ENCODE measurements at regions not wholly inside any gene's neighbourhood (a gene's known extent, or its start where the extent isn't known, plus 50 kb on each side); places are given as distances from the start of the nearest gene placed in this dataset.

DNA sequence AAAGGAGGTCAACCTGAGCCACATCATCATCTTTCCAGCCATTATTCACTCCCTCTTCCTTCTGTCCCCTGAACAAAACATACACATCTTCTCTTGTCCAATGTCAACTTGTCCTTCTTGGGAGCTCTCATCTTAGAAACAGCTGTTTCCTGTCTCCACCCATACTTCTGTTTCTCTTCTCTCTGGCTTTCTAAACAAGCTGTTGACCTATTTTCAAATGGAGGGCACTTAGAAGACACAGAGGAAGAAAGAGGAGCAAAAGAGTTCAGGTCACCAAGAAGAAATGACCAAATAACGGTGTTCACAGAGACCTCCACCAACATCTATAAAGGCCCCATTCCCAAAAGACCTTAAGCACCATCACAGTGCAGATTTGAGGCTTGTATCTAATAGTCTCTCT is 355.9 kb upstream of the HNRNPA3 start:
- H3K27ac ChIP-seq (ENCODE audit: low read depth in 2 of 2, low read length in 2 of 2), result no peak overlapping the region
- TF ChIP-seq, protein P1, sequence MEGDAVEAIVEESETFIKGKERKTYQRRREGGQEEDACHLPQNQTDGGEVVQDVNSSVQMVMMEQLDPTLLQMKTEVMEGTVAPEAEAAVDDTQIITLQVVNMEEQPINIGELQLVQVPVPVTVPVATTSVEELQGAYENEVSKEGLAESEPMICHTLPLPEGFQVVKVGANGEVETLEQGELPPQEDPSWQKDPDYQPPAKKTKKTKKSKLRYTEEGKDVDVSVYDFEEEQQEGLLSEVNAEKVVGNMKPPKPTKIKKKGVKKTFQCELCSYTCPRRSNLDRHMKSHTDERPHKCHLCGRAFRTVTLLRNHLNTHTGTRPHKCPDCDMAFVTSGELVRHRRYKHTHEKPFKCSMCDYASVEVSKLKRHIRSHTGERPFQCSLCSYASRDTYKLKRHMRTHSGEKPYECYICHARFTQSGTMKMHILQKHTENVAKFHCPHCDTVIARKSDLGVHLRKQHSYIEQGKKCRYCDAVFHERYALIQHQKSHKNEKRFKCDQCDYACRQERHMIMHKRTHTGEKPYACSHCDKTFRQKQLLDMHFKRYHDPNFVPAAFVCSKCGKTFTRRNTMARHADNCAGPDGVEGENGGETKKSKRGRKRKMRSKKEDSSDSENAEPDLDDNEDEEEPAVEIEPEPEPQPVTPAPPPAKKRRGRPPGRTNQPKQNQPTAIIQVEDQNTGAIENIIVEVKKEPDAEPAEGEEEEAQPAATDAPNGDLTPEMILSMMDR (IDR thresholded peaks at IDR 0.05; ENCODE audit: borderline replicate concordance, extremely low read depth, insufficient read depth), result no peak
- no peaks in the 10 kb centered on the region for H3K9me3 ChIP-seq (ENCODE audit: control insufficient read depth in 2 of 3, insufficient read depth in 1 of 3, low read length in 3 of 3)
- no peak overlapping the region for H3K9ac ChIP-seq (ENCODE audit: low read length in 3 of 3)
- intact Hi-C loops (cut with DNase I), result no loop called here
- H3K4me1 ChIP-seq (ENCODE audit: control insufficient read depth in 2 of 3, insufficient read depth in 2 of 3, low read depth in 1 of 3, low read length in 3 of 3), result no peaks in the 10 kb centered on the region
- no peak overlapping the region for H3K4me3 ChIP-seq (ENCODE audit: low read length in 3 of 3)
- no peaks in the 10 kb centered on the region for H3K36me3 ChIP-seq (ENCODE audit: control insufficient read depth in 2 of 3, insufficient read depth in 3 of 3, low read length in 3 of 3)
- no peak for FAIRE-seq
- DNase-seq, result no peak
- no peaks in the 10 kb centered on the region for H3K27me3 ChIP-seq (ENCODE audit: control insufficient read depth, insufficient read depth, low read length)

DNA sequence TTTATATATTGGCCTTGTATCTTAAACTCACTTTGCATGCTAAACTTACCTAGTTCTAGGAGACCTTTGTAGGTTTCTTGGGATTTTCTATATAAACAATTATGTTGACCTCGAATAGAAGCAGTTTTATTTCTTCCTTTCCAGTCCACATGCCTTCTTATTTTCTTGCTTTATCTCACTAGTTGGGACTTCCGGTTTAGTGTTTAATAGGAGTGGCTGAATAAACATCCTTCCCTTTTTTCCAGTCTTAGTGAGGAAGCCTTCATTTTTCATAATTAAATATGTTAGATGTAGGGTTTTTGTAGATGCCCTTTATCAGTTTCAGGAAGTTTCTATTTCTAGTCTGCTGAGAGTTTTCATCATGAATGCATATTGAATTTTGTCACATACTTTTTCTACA is 347.3 kb upstream of the HNRNPA3 start:
- no peaks in the 10 kb centered on the region for H3K4me1 ChIP-seq (ENCODE audit: control insufficient read depth in 2 of 3, insufficient read depth in 2 of 3, low read depth in 1 of 3, low read length in 3 of 3)
- TF ChIP-seq, protein P1 (IDR thresholded peaks at IDR 0.05; ENCODE audit: borderline replicate concordance, extremely low read depth, insufficient read depth), result no peak
- H3K27me3 ChIP-seq (ENCODE audit: control insufficient read depth, insufficient read depth, low read length), result no peaks in the 10 kb centered on the region
- no peak overlapping the region for H3K27ac ChIP-seq (ENCODE audit: low read depth in 2 of 2, low read length in 2 of 2)
- no peaks in the 10 kb centered on the region for H3K36me3 ChIP-seq (ENCODE audit: control insufficient read depth in 2 of 3, insufficient read depth in 3 of 3, low read length in 3 of 3)
- H3K4me3 ChIP-seq (ENCODE audit: low read length in 3 of 3), result no peak overlapping the region
- intact Hi-C loops (cut with DNase I), result no loop called here
- FAIRE-seq (no peak), DNase-seq (no peak)
- no peaks in the 10 kb centered on the region for H3K9me3 ChIP-seq (ENCODE audit: control insufficient read depth in 2 of 3, insufficient read depth in 1 of 3, low read length in 3 of 3)
- no peak overlapping the region for H3K9ac ChIP-seq (ENCODE audit: low read length in 3 of 3)

DNA sequence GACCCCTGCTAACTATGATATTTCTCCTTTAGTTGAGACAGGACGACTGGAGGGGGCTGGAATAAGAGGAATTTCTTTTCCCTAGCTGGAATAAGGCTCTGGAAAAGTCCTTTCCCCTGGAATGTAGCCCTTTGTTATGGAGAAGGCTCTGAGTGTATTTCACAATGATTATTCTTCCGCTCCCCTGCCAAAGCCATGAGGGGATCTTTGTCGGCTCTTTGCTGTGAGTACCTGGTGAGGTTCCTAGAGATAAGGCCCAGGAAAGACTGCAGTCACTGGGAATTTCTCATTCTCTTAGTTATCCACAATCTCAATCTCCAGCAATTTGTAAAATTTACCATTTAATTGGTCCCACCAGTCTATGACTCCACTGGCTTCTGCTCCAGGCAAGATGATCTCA is 340.2 kb upstream of the HNRNPA3 start:
- Histone ChIP-seq H3K27me3 (ENCODE audit: control insufficient read depth, insufficient read depth, low read length) (no peaks in the 10 kb centered on the region), H3K9me3 (ENCODE audit: control insufficient read depth in 2 of 3, insufficient read depth in 1 of 3, low read length in 3 of 3) (peaks cover 0 to 6% (median 0%) of the 10 kb centered on the region in 3 donors), H3K36me3 (ENCODE audit: control insufficient read depth in 2 of 3, insufficient read depth in 3 of 3, low read length in 3 of 3) (no peaks in the 10 kb centered on the region), H3K4me3 (ENCODE audit: low read length in 3 of 3) (no peak overlapping the region), H3K4me1 (ENCODE audit: control insufficient read depth in 2 of 3, insufficient read depth in 2 of 3, low read depth in 1 of 3, low read length in 3 of 3) (no peaks in the 10 kb centered on the region), H3K27ac (ENCODE audit: low read depth in 2 of 2, low read length in 2 of 2) (no peak overlapping the region), H3K9ac (ENCODE audit: low read length in 3 of 3) (no peak overlapping the region)
- intact Hi-C loops (cut with DNase I), result no loop called here
- TF ChIP-seq, protein P1 (IDR thresholded peaks at IDR 0.05; ENCODE audit: borderline replicate concordance, extremely low read depth, insufficient read depth), result no peak
- DNase-seq (no peak), FAIRE-seq (no peak)

DNA sequence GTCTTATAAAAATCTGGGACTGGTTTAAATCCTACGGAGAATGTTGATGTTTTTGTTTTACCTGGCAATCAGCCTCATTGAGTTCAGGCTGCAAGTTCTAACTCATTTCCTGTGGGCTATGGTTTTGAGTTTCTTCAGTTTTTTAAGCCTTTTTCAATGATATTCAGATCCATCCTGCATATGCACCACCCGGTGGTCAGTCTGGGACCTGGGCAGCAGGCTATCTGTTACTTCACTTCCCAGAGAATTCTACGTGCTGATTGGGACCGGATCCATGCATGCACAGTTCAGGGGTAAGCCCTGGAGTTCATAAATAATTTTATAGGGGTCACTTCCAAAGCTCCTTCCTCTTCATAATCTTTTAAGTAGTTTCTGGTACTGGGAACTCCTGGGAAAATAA is 339.2 kb upstream of the HNRNPA3 start:
- Histone ChIP-seq H3K4me3 (ENCODE audit: low read length in 3 of 3) (no peak overlapping the region), H3K9me3 (ENCODE audit: control insufficient read depth in 2 of 3, insufficient read depth in 1 of 3, low read length in 3 of 3) (peaks cover 0 to 6% (median 0%) of the 10 kb centered on the region in 3 donors), H3K27ac (ENCODE audit: low read depth in 2 of 2, low read length in 2 of 2) (no peak overlapping the region), H3K36me3 (ENCODE audit: control insufficient read depth in 2 of 3, insufficient read depth in 3 of 3, low read length in 3 of 3) (no peaks in the 10 kb centered on the region), H3K4me1 (ENCODE audit: control insufficient read depth in 2 of 3, insufficient read depth in 2 of 3, low read depth in 1 of 3, low read length in 3 of 3) (no peaks in the 10 kb centered on the region), H3K27me3 (ENCODE audit: control insufficient read depth, insufficient read depth, low read length) (no peaks in the 10 kb centered on the region), H3K9ac (ENCODE audit: low read length in 3 of 3) (no peak overlapping the region)
- TF ChIP-seq, protein P1 (IDR thresholded peaks at IDR 0.05; ENCODE audit: borderline replicate concordance, extremely low read depth, insufficient read depth), result no peak
- DNase-seq (no peak), FAIRE-seq (no peak)
- intact Hi-C loops (cut with DNase I), result no loop called here
